Upper lobe of left lung (tissue), 6 donors: ENCODE measurements at regions not wholly inside any gene's neighbourhood (a gene's known extent, or its start where the extent isn't known, plus 50 kb on each side); places are given as distances from the start of the nearest gene placed in this dataset.

Experiments used
- ATAC-seq, 2 donors: fragments of 200-7000 bp; cut with Tn5 transposase; one replicate each; pipeline ENCODE4 v1.9.1; 2022; ENCODE audit warnings: mild to moderate bottlenecking in 2 of 2, moderate library complexity in 2 of 2; ENCODE audit not compliant: low FRiP score in 2 of 2
- DNase-seq, 2 donors: peaks; one replicate each; pipeline ENCODE4 v3.0.0-alpha.2; 2019 to 2020
- H3K27ac ChIP-seq, 4 donors: fragments of 200-600 bp; sonication (generic); one replicate each; pipeline ENCODE4 v1.5.1; 2016 to 2019
- H3K27me3 ChIP-seq, 4 donors: fragments of 200-600 bp; sonication (generic); one replicate each; pipeline ENCODE4 v1.5.1; 2017 to 2019
- H3K36me3 ChIP-seq, 4 donors: fragments of 200-600 bp; sonication (generic); one replicate each; pipeline ENCODE4 v1.5.1; 2016 to 2019
- H3K4me1 ChIP-seq, 4 donors: fragments of 200-600 bp; sonication (generic); one replicate each; pipeline ENCODE4 v1.5.1; 2018 to 2019
- H3K4me3 ChIP-seq, 4 donors: fragments of 200-600 bp; sonication (generic); one replicate each; pipeline ENCODE4 v1.5.1; 2017 to 2019; ENCODE audit warnings: mild to moderate bottlenecking in 2 of 4, moderate library complexity in 1 of 4
- H3K9me3 ChIP-seq, 4 donors: fragments of 200-600 bp; sonication (generic); one replicate each; pipeline ENCODE4 v1.5.1; 2018 to 2019
- EP300 ChIP-seq, 4 donors: sonication (generic); formaldehyde crosslinking; IDR thresholded peaks; one replicate each; pipeline ENCODE4 v1.5.1; 2017; ENCODE audit warnings: antibody characterized with exemption in 4 of 4, control low read depth in 2 of 4
- POLR2A ChIP-seq, 4 donors: fragments of 450-650 bp; IDR thresholded peaks; one replicate each; pipeline ENCODE4 v1.5.1; 2016 to 2017; ENCODE audit warnings: antibody characterized with exemption in 4 of 4, mild to moderate bottlenecking in 2 of 4
- POLR2AphosphoS5 ChIP-seq, 2 donors: sonication (generic); formaldehyde crosslinking; IDR thresholded peaks; one replicate each; pipeline ENCODE4 v1.5.1; 2017; ENCODE audit warnings: antibody characterized with exemption in 2 of 2
- whole genome bisulfite sequencing, 2 donors: methylation state at CpG; one replicate each; pipeline ENCODE4 v1.1.5; 2017 to 2018; 5-methylcytosine and 5-hydroxymethylcytosine counted together
- TF ChIP-seq, protein P1 (sequence below), 6 experiments: fragments of 450-650 bp in 4 of 6; fragments of 200-600 bp in 2 of 6; sonication (generic) in 2 of 6; IDR thresholded peaks; one replicate each; pipeline ENCODE4 v1.5.1; 2016 to 2019; ENCODE audit warnings: antibody characterized with exemption in 6 of 6
- donor health status: DM: no; HTN: no; CAD: no; lungs with moderate emphysema.
- donor health status: DM: no; HTN: yes; CAD: no; lungs with severe emphysema.

DNA sequence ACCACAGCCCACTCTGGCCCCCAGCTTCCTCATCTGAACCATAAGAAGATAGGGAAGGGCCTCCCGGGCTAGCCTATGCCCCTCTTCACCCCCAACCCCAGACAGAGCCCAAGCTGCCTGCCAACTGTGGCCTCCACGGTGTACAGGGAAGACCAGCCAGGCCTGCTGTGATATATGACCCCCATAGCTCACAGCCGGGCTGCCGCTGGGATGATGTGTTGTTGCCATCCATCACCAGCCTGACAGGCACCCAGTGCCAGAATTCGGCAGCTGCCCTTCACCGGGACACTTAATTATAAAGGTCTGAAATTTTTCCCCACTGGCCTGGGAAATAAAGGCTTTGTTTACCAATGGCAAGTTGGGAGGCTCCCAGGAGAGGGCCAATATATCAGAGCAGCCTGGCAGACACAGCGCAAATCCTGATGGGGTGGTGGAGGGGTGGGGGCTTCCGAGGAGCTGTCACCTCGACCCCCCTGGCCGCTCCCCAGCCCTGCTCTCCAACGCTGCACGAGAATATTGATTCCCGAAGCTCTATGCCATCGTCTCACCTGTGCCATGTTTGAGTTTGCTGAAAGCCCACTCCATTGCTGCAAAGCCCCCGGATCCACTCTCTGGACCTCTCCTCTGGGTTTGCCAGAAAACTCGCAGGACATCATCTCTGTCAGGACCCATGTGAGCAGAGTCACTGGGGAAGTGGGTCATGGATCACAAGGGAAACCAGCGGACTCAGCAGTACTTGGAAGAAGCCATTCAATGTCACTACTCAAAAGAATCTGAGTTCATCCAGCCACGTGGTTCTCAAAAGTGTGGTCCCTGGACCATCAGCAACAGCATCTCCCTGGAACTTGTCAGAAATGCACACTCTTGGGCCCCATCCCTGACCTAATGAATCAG, 296.9 kb downstream of the MN1 start:
- H3K36me3 ChIP-seq: no peaks in the 10 kb centered on the region
- no peak overlapping the region for H3K4me3 ChIP-seq
- 57 to 68% methylated on average over 11 to 18 of the region's 18 CpGs for WGBS, 2 donors
- no peak overlapping the region for H3K27ac ChIP-seq
- no peak for DNase-seq
- no peaks in the 10 kb centered on the region for H3K9me3 ChIP-seq
- TF ChIP-seq POLR2A (IDR thresholded peaks at IDR 0.05) (no peak), EP300 (IDR thresholded peaks at IDR 0.05) (no peak), POLR2AphosphoS5 (IDR thresholded peaks at IDR 0.05) (no peak)
- TF ChIP-seq, protein P1, sequence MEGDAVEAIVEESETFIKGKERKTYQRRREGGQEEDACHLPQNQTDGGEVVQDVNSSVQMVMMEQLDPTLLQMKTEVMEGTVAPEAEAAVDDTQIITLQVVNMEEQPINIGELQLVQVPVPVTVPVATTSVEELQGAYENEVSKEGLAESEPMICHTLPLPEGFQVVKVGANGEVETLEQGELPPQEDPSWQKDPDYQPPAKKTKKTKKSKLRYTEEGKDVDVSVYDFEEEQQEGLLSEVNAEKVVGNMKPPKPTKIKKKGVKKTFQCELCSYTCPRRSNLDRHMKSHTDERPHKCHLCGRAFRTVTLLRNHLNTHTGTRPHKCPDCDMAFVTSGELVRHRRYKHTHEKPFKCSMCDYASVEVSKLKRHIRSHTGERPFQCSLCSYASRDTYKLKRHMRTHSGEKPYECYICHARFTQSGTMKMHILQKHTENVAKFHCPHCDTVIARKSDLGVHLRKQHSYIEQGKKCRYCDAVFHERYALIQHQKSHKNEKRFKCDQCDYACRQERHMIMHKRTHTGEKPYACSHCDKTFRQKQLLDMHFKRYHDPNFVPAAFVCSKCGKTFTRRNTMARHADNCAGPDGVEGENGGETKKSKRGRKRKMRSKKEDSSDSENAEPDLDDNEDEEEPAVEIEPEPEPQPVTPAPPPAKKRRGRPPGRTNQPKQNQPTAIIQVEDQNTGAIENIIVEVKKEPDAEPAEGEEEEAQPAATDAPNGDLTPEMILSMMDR (IDR thresholded peaks at IDR 0.05): no peak
- no peaks in the 10 kb centered on the region for H3K27me3 ChIP-seq
- no peak for ATAC-seq
- H3K4me1 ChIP-seq: no peaks in the 10 kb centered on the region

DNA sequence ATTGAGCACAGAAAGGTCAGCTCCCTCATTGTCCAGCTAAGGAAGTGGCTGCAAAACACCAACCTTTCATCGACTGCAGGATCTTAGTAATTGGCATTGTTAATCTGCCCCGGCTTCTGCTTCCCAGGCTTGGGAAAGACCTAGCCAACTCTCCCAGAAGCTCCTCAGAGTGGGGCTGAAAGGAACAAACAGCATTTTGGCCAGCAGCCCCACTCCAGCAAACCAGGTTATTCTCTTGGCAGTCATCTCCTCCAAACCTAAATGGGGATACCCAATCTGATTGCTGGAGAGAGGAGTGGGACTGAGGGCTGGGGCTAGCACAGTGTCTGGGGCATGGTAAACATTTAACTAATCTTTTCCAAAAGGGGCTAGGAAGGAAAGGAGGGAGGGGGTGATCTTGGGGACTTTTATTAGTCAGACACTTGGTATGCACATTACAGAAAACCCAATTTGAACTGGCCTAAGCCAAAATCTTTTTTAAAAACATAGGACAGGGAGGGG, 294.4 kb downstream of the MN1 start:
- Histone ChIP-seq H3K4me3 (no peak overlapping the region), H3K36me3 (no peaks in the 10 kb centered on the region), H3K9me3 (no peaks in the 10 kb centered on the region), H3K4me1 (peaks cover 2 to 4% (median 2%) of the 10 kb centered on the region in 4 donors), H3K27me3 (no peaks in the 10 kb centered on the region), H3K27ac (no peak overlapping the region)
- WGBS, 2 donors: 58 to 74% methylated on average over 2 of the region's 2 CpGs
- ATAC-seq: no peak
- DNase-seq: no peak
- TF ChIP-seq POLR2AphosphoS5 (IDR thresholded peaks at IDR 0.05) (no peak), POLR2A (IDR thresholded peaks at IDR 0.05) (no peak), EP300 (IDR thresholded peaks at IDR 0.05) (no peak)
- TF ChIP-seq, protein P1 (IDR thresholded peaks at IDR 0.05): no peak

DNA sequence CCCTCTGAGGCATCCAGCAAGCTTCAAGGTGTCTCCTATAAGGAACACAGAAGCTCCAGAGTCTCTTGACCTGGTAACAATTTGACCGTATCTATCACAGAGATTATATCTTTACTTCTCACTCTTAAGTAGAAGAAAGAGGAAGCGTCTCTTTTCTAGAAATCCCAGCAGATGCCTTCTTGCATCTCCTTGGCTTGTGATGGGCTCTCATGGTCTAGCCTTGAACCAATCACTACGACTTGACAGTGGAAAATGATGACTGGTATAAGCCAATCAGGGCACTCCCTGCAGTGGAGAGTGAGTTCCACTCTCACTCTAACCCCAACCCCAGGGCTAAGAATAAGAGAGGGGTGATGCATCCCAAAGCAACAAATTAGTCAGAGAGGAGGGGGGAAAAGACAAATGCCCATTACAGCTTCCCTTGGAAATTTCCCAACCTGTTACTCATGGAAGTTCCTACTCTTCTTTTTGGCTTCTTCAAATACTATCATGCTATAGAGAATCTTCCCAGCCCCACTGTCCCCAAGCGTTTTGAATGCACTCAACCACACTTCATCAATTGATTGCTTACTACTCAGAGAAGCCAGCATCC, 293.5 kb downstream of the MN1 start:
- Histone ChIP-seq H3K4me1 (peaks cover 7 to 10% (median 9%) of the 10 kb centered on the region in 4 donors), H3K36me3 (no peaks in the 10 kb centered on the region), H3K4me3 (no peak overlapping the region), H3K27me3 (no peaks in the 10 kb centered on the region), H3K9me3 (no peaks in the 10 kb centered on the region), H3K27ac (no peak overlapping the region)
- ATAC-seq (peak in 1 of 2 donors; percentile 13), DNase-seq (no peak)
- no peak for TF ChIP-seq POLR2A (IDR thresholded peaks at IDR 0.05)
- no peak for TF ChIP-seq EP300 (IDR thresholded peaks at IDR 0.05)
- TF ChIP-seq, protein P1 (IDR thresholded peaks at IDR 0.05): no peak
- TF ChIP-seq POLR2AphosphoS5 (IDR thresholded peaks at IDR 0.05): no peak
- 79 to 86% methylated on average over 4 of the region's 4 CpGs for WGBS, 2 donors

DNA sequence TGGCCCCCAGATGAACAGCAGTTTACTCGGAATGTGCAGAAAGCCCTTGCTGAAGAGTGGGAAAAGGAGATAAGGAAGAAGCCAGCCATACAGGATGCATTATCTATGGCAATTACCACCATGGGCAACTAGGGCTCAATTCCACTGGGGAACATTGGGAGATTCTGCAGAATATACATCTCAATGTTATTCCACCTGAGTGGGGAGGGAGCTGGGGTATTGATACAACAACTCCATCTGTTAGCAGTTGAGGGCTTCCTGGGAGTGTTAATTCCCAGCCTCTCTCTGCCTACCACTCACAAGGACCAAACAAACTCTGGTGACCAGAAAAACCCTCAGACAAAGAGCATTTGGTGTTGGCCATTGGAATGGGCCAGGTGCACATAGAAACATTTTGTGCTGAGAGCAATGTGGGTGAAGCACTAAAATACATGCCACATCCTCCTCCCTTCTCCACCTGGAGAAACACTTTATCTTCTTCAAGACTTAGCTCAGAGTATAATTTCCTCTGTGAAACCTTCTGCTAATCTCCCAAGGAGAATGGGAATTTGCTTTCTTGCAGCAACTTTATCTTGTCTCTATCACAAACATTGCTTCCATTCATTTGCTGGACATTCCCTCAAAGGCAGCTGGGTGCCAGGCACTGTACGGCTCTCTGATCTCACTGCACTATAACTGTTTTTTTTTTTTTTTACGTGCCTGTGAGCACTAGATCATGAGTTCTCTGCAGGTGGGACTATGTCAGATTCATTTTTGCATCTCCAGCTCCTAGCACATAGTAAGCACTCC, 292.2 kb downstream of the MN1 start:
- no peak for DNase-seq
- Histone ChIP-seq H3K4me3 (no peak overlapping the region), H3K4me1 (peaks cover 7 to 10% (median 9%) of the 10 kb centered on the region in 4 donors), H3K36me3 (no peaks in the 10 kb centered on the region), H3K9me3 (no peaks in the 10 kb centered on the region), H3K27me3 (no peaks in the 10 kb centered on the region), H3K27ac (no peak overlapping the region)
- TF ChIP-seq, protein P1 (IDR thresholded peaks at IDR 0.05): no peak
- no peak for TF ChIP-seq POLR2A (IDR thresholded peaks at IDR 0.05)
- no peak for TF ChIP-seq POLR2AphosphoS5 (IDR thresholded peaks at IDR 0.05)
- TF ChIP-seq EP300 (IDR thresholded peaks at IDR 0.05): no peak
- 79 to 84% methylated on average over 3 of the region's 3 CpGs for WGBS, 2 donors
- ATAC-seq: no peak
